BE2C (cell line): ENCODE measurements at regions not wholly inside any gene's neighbourhood (a gene's known extent, or its start where the extent isn't known, plus 50 kb on each side); places are given as distances from the start of the nearest gene placed in this dataset.

Experiments used
- DNase-seq: peaks from one replicate; pipeline ENCODE4 v3.0.0-alpha.2; 2020
- H3K27me3 ChIP-seq: fragments of 250-450 bp; sonication (Bioruptor Pico); 2 replicates; pipeline ENCODE4 v1.5.1; 2020; ENCODE audit warnings: mild to moderate bottlenecking
- H3K36me3 ChIP-seq: fragments of 250-450 bp; sonication (Bioruptor Pico); 2 replicates; pipeline ENCODE4 v1.5.1; 2020; ENCODE audit warnings: mild to moderate bottlenecking
- H3K4me1 ChIP-seq: fragments of 250-450 bp; sonication (Bioruptor Pico); 2 replicates; pipeline ENCODE4 v1.5.1; 2020
- H3K4me3 ChIP-seq: 2 replicates; pipeline ENCODE4 v1.5.1; 2011; ENCODE audit warnings: low read depth, low read length
- H3K9me3 ChIP-seq: fragments of 250-450 bp; sonication (Bioruptor Pico); 2 replicates; pipeline ENCODE4 v1.5.1; 2020
- TF ChIP-seq, protein P1 (sequence below): IDR thresholded peaks from 2 replicates; pipeline ENCODE4 v1.5.1; 2012; ENCODE audit warnings: mild to moderate bottlenecking, low read depth, low read length

DNA sequence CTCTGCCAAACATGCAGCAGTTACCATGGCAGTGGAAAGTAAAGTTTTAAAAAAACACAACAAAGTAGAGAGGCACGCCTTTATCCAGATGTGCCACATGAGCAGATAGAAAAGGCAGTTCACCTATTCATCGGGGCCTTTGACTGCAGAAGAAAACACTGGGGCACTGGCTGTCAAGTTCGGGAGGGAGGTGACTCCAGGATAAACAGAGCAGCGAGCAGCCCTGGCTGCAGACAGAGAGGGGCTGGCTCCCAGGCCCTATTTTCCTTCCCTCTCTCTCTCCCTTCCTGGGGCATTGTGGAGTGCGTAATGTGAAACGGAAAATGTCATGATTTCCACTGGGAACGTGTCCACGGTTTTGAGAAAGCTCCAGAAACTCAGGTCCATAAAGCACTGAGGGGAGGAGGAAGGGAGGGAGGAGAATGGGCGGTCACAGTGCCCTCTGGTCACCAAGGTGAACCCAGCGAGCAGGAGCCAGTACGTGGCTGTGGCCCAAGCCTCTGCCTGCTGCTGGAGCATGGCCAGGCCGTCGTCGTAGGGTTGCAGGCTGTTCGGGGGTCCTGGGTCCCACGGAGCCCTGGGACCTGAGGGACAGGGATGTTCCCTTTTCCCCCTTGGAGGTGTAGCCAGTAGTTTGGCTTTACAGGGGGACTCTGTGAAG is 114.7 kb upstream of the IRF2BP2 start:
- Histone ChIP-seq H3K4me3 (peak overlapping the region; percentile 47), H3K36me3 (no peaks in the 10 kb centered on the region), H3K9me3 (no peaks in the 10 kb centered on the region), H3K4me1 (peaks cover 49% of the 10 kb centered on the region), H3K27me3 (no peaks in the 10 kb centered on the region)
- DNase-seq: peak; percentile 78
- TF ChIP-seq, protein P1, sequence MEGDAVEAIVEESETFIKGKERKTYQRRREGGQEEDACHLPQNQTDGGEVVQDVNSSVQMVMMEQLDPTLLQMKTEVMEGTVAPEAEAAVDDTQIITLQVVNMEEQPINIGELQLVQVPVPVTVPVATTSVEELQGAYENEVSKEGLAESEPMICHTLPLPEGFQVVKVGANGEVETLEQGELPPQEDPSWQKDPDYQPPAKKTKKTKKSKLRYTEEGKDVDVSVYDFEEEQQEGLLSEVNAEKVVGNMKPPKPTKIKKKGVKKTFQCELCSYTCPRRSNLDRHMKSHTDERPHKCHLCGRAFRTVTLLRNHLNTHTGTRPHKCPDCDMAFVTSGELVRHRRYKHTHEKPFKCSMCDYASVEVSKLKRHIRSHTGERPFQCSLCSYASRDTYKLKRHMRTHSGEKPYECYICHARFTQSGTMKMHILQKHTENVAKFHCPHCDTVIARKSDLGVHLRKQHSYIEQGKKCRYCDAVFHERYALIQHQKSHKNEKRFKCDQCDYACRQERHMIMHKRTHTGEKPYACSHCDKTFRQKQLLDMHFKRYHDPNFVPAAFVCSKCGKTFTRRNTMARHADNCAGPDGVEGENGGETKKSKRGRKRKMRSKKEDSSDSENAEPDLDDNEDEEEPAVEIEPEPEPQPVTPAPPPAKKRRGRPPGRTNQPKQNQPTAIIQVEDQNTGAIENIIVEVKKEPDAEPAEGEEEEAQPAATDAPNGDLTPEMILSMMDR: no peak

DNA sequence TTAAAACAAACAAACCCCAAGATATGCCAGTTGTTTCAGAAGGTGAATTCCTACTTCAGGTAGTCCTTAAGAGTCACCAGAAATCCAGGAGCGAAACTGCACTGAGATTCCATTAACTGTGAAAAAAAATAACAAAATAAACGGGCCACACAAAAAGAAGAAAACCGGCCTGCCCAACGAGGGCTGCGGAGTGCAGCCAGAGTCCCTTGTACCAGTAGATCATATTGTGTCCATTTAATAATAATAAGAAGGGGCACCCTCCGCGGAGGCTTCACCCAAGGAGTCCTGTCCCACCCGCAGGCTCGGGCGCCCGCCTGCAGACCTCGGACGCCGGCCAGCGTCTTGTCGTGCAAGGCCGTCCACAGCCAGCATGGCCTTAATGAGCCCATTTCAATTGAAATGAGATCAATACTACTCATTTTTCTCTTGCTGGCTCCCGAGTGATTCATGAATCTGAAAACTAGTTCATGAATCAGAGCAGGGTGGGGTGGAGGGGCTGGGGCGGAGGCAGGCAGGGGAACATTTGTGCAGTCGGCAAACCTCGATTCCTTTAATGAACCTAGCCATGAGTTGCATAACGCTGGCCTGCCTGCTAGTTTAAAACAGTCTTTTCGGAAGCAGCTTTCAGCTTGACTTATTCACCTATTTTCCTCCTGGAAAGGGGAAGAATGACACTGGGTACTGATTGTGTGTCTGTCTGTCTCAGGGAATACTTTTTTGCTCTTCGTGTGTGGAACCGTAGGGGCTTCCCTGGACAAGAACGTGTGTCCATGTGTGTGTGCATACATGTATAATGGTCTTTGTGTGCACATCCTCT is 113.1 kb upstream of the IRF2BP2 start:
- H3K27me3 ChIP-seq: no peaks in the 10 kb centered on the region
- TF ChIP-seq, protein P1: no peak
- peaks cover 60% of the 10 kb centered on the region for H3K4me1 ChIP-seq
- no peaks in the 10 kb centered on the region for H3K36me3 ChIP-seq
- DNase-seq: peak; percentile 58
- H3K9me3 ChIP-seq: no peaks in the 10 kb centered on the region
- peak overlapping the region; percentile 49 for H3K4me3 ChIP-seq

DNA sequence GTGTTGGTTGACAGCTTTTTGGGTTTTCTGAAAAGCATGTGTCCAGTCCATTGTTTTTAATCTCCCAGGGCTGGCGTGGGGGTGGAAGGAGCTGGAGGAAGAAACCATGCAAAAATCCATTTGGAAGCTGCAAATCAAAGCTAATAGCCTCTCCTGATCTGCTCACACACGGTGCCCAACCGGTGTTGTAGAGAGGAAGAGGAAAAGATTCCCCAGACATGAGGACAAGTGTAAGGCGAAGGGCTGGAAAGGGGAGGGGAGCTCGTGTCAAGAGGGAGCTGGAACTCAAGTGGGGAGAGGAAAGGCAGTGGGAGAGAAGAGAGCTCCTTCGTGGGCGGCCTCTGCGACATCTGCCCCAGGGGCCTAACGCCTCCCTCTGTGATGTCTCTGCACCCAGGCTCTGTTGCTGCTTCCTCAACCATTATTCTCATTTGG is 112.3 kb upstream of the IRF2BP2 start:
- no peak overlapping the region for H3K4me3 ChIP-seq
- TF ChIP-seq, protein P1: no peak
- H3K27me3 ChIP-seq: no peaks in the 10 kb centered on the region
- no peaks in the 10 kb centered on the region for H3K9me3 ChIP-seq
- H3K36me3 ChIP-seq: no peaks in the 10 kb centered on the region
- no peak for DNase-seq
- H3K4me1 ChIP-seq: peaks cover 62% of the 10 kb centered on the region

DNA sequence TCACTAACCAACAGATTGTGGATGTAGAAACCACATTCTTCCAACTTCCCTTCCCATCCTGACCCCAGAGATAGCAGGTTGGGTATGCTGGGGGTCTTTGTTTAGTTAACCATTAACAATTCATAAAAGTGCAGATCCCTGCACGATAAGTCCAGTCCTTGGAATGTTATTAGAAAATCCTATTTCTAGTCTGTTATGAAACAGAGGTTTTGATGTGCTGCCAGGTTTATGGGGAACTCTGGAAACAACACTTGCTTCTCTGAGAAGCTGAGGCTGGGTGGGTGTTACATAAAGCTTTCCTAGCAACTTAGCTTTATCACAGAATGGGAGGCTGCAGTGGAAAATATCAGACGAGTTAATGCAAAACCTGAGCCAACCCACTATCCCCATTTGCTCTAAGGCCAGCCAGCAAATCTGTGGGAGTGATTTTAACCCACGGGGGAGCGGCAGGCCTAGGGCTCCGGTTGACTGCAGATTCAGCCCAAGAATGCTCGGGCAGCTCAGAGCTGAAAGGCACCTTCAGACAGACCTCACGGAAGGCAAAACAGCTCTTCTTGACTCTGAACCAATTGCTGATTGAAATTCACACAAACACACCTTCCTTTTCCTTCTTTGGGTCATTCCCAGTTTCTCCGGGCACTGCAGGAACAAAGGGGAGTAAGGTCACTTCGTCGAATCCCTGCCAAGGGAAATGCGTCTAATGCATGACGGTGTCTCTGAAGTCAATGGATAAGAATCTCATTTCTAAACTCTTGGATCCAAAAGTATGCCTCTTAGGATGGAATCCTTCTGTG is 111.7 kb upstream of the IRF2BP2 start:
- no peaks in the 10 kb centered on the region for H3K27me3 ChIP-seq
- no peak for DNase-seq

DNA sequence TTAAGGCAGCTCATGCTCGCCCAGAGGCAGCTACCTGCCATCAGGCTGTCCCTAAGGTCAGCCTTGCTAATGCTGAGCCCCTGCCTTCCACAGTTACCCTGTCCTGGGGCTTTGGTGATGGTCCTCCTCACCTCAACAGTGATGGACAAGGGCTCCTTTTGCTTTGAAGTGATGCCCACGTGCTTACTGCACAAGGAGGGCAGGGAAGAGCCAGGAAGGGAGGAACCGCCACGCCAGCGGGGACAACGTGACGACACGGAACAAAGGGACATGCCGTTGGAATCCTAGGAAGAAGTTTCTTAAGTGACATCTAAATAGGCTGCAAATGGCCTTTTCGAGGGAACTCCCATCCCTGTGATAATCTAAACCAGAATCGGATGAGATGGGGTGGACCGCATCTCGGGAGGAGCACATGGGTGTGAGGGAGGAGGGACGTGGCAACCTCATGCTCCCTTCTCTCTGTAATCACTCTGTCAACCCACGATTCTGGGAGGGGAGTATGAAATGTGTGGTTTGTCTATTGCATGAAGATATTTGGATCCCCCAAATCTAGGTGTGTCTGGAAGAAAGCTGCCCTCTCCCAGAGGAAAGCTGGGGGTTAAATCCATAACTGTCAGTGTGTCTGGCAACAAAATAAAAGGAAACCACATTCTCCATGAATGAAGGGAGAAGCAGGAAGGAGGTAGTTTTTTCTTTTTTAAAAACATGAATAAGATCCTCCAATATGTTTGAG is 110.9 kb upstream of the IRF2BP2 start:
- TF ChIP-seq, protein P1: no peak
- H3K4me1 ChIP-seq: peaks cover 54% of the 10 kb centered on the region
- H3K4me3 ChIP-seq: no peak overlapping the region
- H3K27me3 ChIP-seq: no peaks in the 10 kb centered on the region
- H3K36me3 ChIP-seq: no peaks in the 10 kb centered on the region
- H3K9me3 ChIP-seq: no peaks in the 10 kb centered on the region
- no peak for DNase-seq

More for the DNA sequence above, 111.7 kb upstream of the IRF2BP2 start:
- no peak overlapping the region for H3K4me3 ChIP-seq
- TF ChIP-seq, protein P1: no peak
- H3K4me1 ChIP-seq: peaks cover 62% of the 10 kb centered on the region
- no peaks in the 10 kb centered on the region for H3K36me3 ChIP-seq
- no peaks in the 10 kb centered on the region for H3K9me3 ChIP-seq
